Loucy (cell line): ENCODE measurements at regions not wholly inside any gene's neighbourhood (a gene's known extent, or its start where the extent isn't known, plus 50 kb on each side); places are given as distances from the start of the nearest gene placed in this dataset.

Experiments
- H2AFZ ChIP-seq: fragments of 200-600 bp; sonication (generic); 2 replicates; pipeline ENCODE4 v1.6.0; 2016; ENCODE audit warnings: antibody characterized with exemption, mild to moderate bottlenecking, low read length, moderate library complexity
- H3F3A ChIP-seq: fragments of 200-600 bp; 2 replicates; pipeline ENCODE4 v1.6.0; 2016; ENCODE audit warnings: antibody characterized with exemption, low read depth, mild to moderate bottlenecking
- H3K27me3 ChIP-seq: fragments of 200-600 bp; sonication (generic); 2 replicates; pipeline ENCODE4 v1.6.1; 2014; ENCODE audit warnings: low read length, mild to moderate bottlenecking; ENCODE audit not compliant: insufficient read depth, poor library complexity, severe bottlenecking
- H3K36me3 ChIP-seq: fragments of 200-600 bp; sonication (generic); 2 replicates; pipeline ENCODE4 v1.6.1; 2016; ENCODE audit warnings: low read length; ENCODE audit not compliant: insufficient read depth
- H3K4me1 ChIP-seq: fragments of 200-600 bp; sonication (generic); 2 replicates; pipeline ENCODE4 v1.5.1; 2014; ENCODE audit warnings: low read length, mild to moderate bottlenecking; ENCODE audit not compliant: insufficient read depth, poor library complexity, severe bottlenecking
- H3K4me2 ChIP-seq: fragments of 200-600 bp; sonication (generic); 2 replicates; pipeline ENCODE4 v1.6.0; 2014; ENCODE audit warnings: antibody characterized with exemption, low read length, low read depth, mild to moderate bottlenecking; ENCODE audit not compliant: poor library complexity, severe bottlenecking
- H3K4me3 ChIP-seq: fragments of 200-600 bp; sonication (generic); 2 replicates; pipeline ENCODE4 v1.5.1; 2014; ENCODE audit warnings: low read length, mild to moderate bottlenecking, mixed read lengths; ENCODE audit not compliant: poor library complexity, severe bottlenecking
- H3K79me2 ChIP-seq: fragments of 200-600 bp; sonication (generic); 2 replicates; pipeline ENCODE4 v1.6.1; 2014; ENCODE audit warnings: low read length; ENCODE audit not compliant: insufficient read depth
- H3K9ac ChIP-seq: fragments of 200-600 bp; sonication (generic); 2 replicates; pipeline ENCODE4 v1.6.0; 2014; ENCODE audit warnings: mild to moderate bottlenecking, low read depth, low read length, moderate library complexity; ENCODE audit not compliant: poor library complexity, severe bottlenecking
- H3K9me2 ChIP-seq: fragments of 200-600 bp; sonication (generic); replicated peaks from 2 replicates; pipeline ENCODE4 v1.6.1; 2016; ENCODE audit warnings: low read depth, low read length, mixed read lengths
- H3K9me3 ChIP-seq: fragments of 200-600 bp; sonication (generic); 2 replicates; pipeline ENCODE4 v1.6.1; 2014; ENCODE audit warnings: mild to moderate bottlenecking, antibody characterized with exemption, low read length, low read depth; ENCODE audit not compliant: insufficient read depth
- H4K20me1 ChIP-seq: fragments of 200-600 bp; sonication (generic); 2 replicates; pipeline ENCODE4 v1.6.0; 2014; ENCODE audit warnings: antibody characterized with exemption, low read length, mild to moderate bottlenecking; ENCODE audit not compliant: insufficient read depth, poor library complexity, severe bottlenecking
- EZH2phosphoT487 ChIP-seq: fragments of 200-600 bp; IDR thresholded peaks from 2 replicates; pipeline ENCODE4 v1.6.1; 2018; ENCODE audit warnings: antibody characterized with exemption, mild to moderate bottlenecking, moderate library complexity, borderline replicate concordance
- TF ChIP-seq, protein P1 (sequence below): fragments of 200-600 bp; sonication (generic); conservative IDR thresholded peaks from 2 replicates; pipeline ENCODE4 v1.5.1; 2014; ENCODE audit warnings: mild to moderate bottlenecking, antibody characterized with exemption, low read length

DNA sequence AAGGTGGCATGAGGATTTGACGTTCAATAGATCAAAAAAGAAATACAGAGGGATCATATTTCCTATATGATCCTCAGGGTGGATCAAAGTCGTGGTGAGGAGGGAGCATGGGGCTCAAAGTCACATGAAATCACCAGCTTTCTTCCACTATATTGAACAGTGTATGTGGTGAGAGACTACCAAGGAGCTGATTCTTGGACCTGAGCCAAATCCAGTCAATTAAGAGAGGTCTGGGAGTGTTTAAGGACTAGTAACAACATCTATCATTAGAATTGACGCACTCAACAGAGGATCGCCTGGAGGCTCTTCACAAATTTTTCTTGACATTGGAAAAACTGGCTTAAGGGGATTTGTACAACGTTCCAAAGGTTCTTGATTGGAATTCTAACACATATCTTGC is 267.7 kb upstream of the PROX1 start:
- Histone ChIP-seq H3K36me3 (no peaks in the 10 kb centered on the region), H3K4me1 (no peaks in the 10 kb centered on the region), H3F3A (no peaks in the 10 kb centered on the region), H4K20me1 (no peaks in the 10 kb centered on the region), H3K4me2 (no peak overlapping the region), H3K4me3 (no peak overlapping the region), H3K9me3 (peaks cover 2% of the 10 kb centered on the region; the same call in 1 of the 2 replicates), H3K9me2 (no peaks in the 10 kb centered on the region), H3K27me3 (no peaks in the 10 kb centered on the region), H3K9ac (no peak overlapping the region), H3K79me2 (no peaks in the 10 kb centered on the region), H2AFZ (no peak overlapping the region)
- TF ChIP-seq EZH2phosphoT487: no peak
- TF ChIP-seq, protein P1, sequence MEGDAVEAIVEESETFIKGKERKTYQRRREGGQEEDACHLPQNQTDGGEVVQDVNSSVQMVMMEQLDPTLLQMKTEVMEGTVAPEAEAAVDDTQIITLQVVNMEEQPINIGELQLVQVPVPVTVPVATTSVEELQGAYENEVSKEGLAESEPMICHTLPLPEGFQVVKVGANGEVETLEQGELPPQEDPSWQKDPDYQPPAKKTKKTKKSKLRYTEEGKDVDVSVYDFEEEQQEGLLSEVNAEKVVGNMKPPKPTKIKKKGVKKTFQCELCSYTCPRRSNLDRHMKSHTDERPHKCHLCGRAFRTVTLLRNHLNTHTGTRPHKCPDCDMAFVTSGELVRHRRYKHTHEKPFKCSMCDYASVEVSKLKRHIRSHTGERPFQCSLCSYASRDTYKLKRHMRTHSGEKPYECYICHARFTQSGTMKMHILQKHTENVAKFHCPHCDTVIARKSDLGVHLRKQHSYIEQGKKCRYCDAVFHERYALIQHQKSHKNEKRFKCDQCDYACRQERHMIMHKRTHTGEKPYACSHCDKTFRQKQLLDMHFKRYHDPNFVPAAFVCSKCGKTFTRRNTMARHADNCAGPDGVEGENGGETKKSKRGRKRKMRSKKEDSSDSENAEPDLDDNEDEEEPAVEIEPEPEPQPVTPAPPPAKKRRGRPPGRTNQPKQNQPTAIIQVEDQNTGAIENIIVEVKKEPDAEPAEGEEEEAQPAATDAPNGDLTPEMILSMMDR: no peak

DNA sequence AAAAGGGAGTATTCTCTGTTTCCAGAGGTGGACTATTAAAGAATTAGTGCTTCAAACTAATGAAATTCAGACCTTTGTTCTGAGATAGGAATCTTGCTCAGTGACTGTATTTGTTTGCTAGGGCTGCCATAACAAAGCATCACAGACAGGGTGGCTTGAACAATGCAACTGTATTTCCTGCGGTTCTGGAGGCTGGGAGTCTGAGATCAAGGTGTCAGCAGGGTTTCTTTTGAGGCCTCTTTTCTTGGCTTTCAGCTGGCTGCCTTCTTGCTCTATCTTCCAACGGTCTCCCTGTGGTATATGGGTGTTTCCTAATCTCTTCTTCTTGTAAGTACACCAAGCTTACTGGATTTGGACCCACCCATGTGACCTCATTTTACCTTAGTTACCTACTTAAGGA is 264.6 kb upstream of the PROX1 start:
- Histone ChIP-seq H3K9me3 (peaks cover 2% of the 10 kb centered on the region; the same call in 1 of the 2 replicates), H4K20me1 (no peaks in the 10 kb centered on the region), H2AFZ (no peak overlapping the region), H3K36me3 (no peaks in the 10 kb centered on the region), H3K79me2 (no peaks in the 10 kb centered on the region), H3K4me3 (no peak overlapping the region), H3F3A (no peaks in the 10 kb centered on the region), H3K4me1 (no peaks in the 10 kb centered on the region), H3K27me3 (no peaks in the 10 kb centered on the region), H3K4me2 (no peak overlapping the region), H3K9ac (no peak overlapping the region), H3K9me2 (no peaks in the 10 kb centered on the region)
- TF ChIP-seq, protein P1: no peak
- TF ChIP-seq EZH2phosphoT487: no peak

GRCh38 chr1:213724640-213725536 is 262.9 kb upstream of the PROX1 start:
- Histone ChIP-seq H2AFZ (no peak overlapping the region), H3K27me3 (no peaks in the 10 kb centered on the region), H3K4me3 (no peak overlapping the region), H3K9me3 (peaks cover 2% of the 10 kb centered on the region; the same call in 1 of the 2 replicates), H3K36me3 (no peaks in the 10 kb centered on the region), H3K79me2 (no peaks in the 10 kb centered on the region), H3F3A (no peaks in the 10 kb centered on the region), H3K4me1 (no peaks in the 10 kb centered on the region), H3K9me2 (no peaks in the 10 kb centered on the region), H3K4me2 (no peak overlapping the region), H4K20me1 (no peaks in the 10 kb centered on the region), H3K9ac (no peak overlapping the region)
- no peak for TF ChIP-seq EZH2phosphoT487
- TF ChIP-seq, protein P1: no peak
